K562 (cell line): ENCODE measurements at regions not wholly inside any gene's neighbourhood (a gene's known extent, or its start where the extent isn't known, plus 50 kb on each side); places are given as distances from the start of the nearest gene placed in this dataset.

Source experiments
- C11orf30 ChIP-seq: fragments of 450-650 bp; IDR thresholded peaks from 2 replicates; pipeline ENCODE4 v1.6.1; 2016; ENCODE audit warnings: low read depth, mild to moderate bottlenecking
- NR4A1 ChIP-seq, 2 experiments: fragments of 250-450 bp in 1 of 2; fragments of 450-650 bp in 1 of 2; sonication (Bioruptor Pico) in 1 of 2; IDR thresholded peaks; 2 replicates each; pipeline versions ENCODE4 v1.4.0 to v1.6.1; 2016 to 2020; ENCODE audit warnings: mild to moderate bottlenecking in 2 of 2, missing compliant biosample characterization in 1 of 2, missing genetic modification characterization in 1 of 2, moderate library complexity in 1 of 2
- VEZF1 ChIP-seq: fragments of 200-800 bp; sonication (Bioruptor generic); IDR thresholded peaks from 2 replicates; pipeline ENCODE4 v1.6.1; 2017; ENCODE audit warnings: missing genetic modification characterization, missing compliant biosample characterization
- ZBTB40 ChIP-seq, 2 experiments: fragments of 450-650 bp in 1 of 2; sonication (generic) in 1 of 2; formaldehyde crosslinking in 1 of 2; IDR thresholded peaks; 2 replicates each; pipeline versions ENCODE4 v1.7.1 to v1.9.0; 2016 to 2022; ENCODE audit warnings: inconsistent platforms in 1 of 2, mild to moderate bottlenecking in 1 of 2, missing genetic modification reagents in 1 of 2
- ZNF76 ChIP-seq: fragments of 250-450 bp; sonication (Bioruptor Pico); IDR thresholded peaks from 2 replicates; pipeline ENCODE4 v1.4.0; 2020; ENCODE audit warnings: mild to moderate bottlenecking, moderate library complexity, borderline replicate concordance

DNA sequence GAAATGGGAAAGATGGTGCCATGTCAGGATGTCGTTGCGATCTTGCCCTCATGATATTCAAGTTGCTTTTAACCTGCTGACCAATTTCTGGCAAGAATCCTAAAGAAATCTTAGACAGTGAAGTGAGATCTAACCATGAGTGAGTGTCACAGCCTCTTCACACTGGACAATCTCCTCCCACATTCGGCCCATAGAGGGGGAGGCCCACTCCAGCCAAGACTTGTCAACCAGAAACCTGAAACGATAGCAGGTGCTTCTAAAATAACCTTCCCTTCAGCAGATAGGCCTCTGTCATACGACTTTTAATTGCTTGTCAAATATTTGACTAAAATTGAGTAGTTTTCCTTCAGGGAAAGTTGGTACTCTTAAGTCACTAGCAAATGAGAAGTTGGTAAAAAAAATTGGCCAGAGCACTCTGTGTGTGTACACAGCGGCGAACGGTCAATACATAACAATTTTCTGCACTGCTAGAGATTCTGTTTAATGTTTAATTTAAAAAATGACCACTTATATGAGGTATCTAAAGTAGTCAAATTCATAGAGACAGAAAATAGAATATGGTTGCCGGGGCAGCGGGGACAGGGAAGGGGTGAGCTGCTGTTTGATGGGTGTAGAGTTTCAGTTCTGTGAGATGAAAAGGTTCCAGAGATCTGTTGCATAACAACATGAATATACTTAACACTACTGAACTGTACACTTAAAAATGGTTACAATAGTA is 110.2 kb downstream of the VAPA start (continued):
- TF ChIP-seq ZBTB40 (IDR thresholded peaks at IDR 0.05): no peak
- no peak for TF ChIP-seq ZBTB40 (CRISPR knock-in tag; IDR thresholded peaks at IDR 0.05)
- TF ChIP-seq C11orf30: no peak
- TF ChIP-seq VEZF1 (CRISPR knock-in tag): no peak
- no peak for TF ChIP-seq ZNF76 (CRISPR knock-in tag)
- no peak for TF ChIP-seq NR4A1 (CRISPR knock-in tag; IDR thresholded peaks at IDR 0.05)
- no peak for TF ChIP-seq NR4A1 (tag; IDR thresholded peaks at IDR 0.05)
- TF ChIP-seq, all 486 proteins: peak for 0
